ENCODE measurements at regions not wholly inside any gene's neighbourhood (a gene's known extent, or its start where the extent isn't known, plus 50 kb on each side); places are given as distances from the start of the nearest gene placed in this dataset.

DNA sequence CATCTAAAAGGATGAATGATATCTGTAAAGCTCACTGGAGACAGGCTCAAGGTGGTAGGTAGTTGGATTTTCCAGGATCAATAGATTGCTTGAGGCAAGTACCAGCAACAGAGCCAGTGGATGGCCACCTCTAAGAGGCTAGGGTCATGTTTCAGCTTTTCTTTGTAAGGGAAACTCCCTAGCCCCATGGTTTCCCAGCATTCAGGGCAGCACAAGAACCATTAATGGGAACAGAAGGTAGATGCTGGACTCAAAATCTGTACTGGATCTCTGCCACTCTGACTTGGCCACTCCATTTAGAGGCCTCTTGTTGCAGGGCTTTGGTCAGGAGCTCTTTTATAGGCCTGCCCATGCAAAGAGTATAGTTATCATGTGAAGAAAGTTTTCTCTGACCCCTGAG lies 76.1 kb upstream of the DYRK2 start:
- TF ChIP-seq CTCF (conservative IDR thresholded peaks at IDR 0.05 in 1 of 2, IDR thresholded peaks at IDR 0.05 in 1 of 2; ENCODE audit: extremely low read depth in 1 of 2, insufficient read depth in 1 of 2, low read depth in 1 of 2, low read length in 2 of 2) (no peak), EZH2 (IDR thresholded peaks at IDR 0.05; ENCODE audit: borderline replicate concordance, low read length) (no peak)
